ENCODE measurements at regions not wholly inside any gene's neighbourhood (a gene's known extent, or its start where the extent isn't known, plus 50 kb on each side); places are given as distances from the start of the nearest gene placed in this dataset.
A peak's percentile ranks its signal among the peaks of the same experiment; 100 is the strongest.

DNA sequence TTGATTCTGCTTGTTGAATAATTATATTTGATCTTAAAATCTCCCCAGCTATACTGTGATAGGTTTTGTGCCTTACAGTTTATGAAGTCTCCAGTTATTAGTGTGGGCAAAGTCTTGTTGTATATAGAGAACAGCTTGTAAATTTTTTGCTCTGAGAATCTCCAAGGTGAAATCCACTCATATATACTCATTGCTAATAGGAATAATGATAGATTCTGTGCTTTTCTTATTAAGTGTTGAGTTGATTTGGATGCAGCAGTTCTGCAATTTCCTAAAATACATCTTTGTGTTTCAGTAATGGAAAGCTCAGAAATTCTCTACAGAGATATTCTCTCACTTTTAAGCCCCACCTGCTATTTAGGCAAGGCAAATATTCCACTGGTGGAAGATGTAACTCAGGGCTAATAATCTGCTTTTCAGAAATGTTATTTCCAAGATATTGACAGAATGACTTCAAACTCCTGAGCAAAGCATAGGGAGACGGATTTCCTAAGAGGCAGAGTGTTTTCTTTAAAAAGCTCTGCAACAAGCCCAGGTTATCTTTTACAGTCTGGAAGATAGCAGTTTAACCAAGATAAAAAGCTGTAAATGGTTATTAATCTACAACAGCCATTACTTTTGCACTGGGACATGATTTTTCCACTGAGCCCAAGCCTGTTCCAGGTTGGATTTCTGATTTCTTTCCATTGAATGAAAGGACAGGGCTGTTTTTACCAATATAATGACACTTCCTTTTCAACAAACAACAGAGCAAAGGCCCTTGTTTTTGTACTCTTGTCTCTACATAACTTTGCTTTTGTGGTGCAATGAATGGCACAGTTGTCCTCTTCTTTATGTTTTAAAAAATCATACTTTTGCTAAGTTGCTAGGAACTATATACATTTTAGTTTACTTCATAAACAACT is 239.9 kb upstream of the ATP2B1 start:
- Histone ChIP-seq H3K4me3 (no peak overlapping the region), H3K9me3 (no peaks in the 10 kb centered on the region), H3K27me3 (no peaks in the 10 kb centered on the region), H3K36me3 (no peaks in the 10 kb centered on the region), H3K4me1 (peaks cover 0 to 32% (median 3%) of the 10 kb centered on the region in 12 donors), H3K27ac (peak overlapping the region in 4 of 12 donors; percentile 2 to 65 (median 38))
- intact Hi-C loops (cut with DNase I) = no loop called here
- WGBS, 4 donors = 88 to 100% (median 91%) methylated on average over 1 of the region's 1 CpG
- no peak for DNase-seq
- ATAC-seq = no peak
- TF ChIP-seq POLR2A (IDR thresholded peaks at IDR 0.05) = no peak
- TF ChIP-seq, protein P1, sequence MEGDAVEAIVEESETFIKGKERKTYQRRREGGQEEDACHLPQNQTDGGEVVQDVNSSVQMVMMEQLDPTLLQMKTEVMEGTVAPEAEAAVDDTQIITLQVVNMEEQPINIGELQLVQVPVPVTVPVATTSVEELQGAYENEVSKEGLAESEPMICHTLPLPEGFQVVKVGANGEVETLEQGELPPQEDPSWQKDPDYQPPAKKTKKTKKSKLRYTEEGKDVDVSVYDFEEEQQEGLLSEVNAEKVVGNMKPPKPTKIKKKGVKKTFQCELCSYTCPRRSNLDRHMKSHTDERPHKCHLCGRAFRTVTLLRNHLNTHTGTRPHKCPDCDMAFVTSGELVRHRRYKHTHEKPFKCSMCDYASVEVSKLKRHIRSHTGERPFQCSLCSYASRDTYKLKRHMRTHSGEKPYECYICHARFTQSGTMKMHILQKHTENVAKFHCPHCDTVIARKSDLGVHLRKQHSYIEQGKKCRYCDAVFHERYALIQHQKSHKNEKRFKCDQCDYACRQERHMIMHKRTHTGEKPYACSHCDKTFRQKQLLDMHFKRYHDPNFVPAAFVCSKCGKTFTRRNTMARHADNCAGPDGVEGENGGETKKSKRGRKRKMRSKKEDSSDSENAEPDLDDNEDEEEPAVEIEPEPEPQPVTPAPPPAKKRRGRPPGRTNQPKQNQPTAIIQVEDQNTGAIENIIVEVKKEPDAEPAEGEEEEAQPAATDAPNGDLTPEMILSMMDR (IDR thresholded peaks at IDR 0.05) = no peak

GRCh38 chr12:89947437-89948270 is 239.0 kb upstream of the ATP2B1 start:
- H3K4me1 ChIP-seq = peaks cover 0 to 32% (median 3%) of the 10 kb centered on the region in 12 donors
- no peak for TF ChIP-seq POLR2A (IDR thresholded peaks at IDR 0.05)
- TF ChIP-seq, protein P1 (IDR thresholded peaks at IDR 0.05) = no peak
- H3K36me3 ChIP-seq = no peaks in the 10 kb centered on the region
- ATAC-seq = peak; percentile 30 to 84 (median 64)
- no peaks in the 10 kb centered on the region for H3K9me3 ChIP-seq
- WGBS, 4 donors = 40 to 53% (median 49%) methylated on average over 5 of the region's 5 CpGs
- peak overlapping the region in 4 of 12 donors; percentile 24 to 65 (median 40) for H3K27ac ChIP-seq
- no peak overlapping the region for H3K4me3 ChIP-seq
- H3K27me3 ChIP-seq = no peaks in the 10 kb centered on the region
- DNase-seq = no peak
- intact Hi-C loops (cut with DNase I) = no loop called here

- Histone ChIP-seq H3K27ac (no peak overlapping the region), H3K36me3 (no peaks in the 10 kb centered on the region), H3K27me3 (no peaks in the 10 kb centered on the region), H3K4me1 (peaks cover 0 to 32% (median 3%) of the 10 kb centered on the region in 12 donors), H3K4me3 (no peak overlapping the region), H3K9me3 (no peaks in the 10 kb centered on the region)
- TF ChIP-seq POLR2A (IDR thresholded peaks at IDR 0.05) = no peak
- TF ChIP-seq, protein P1 (IDR thresholded peaks at IDR 0.05) = no peak
- WGBS, 4 donors = 77 to 83% (median 82%) methylated on average over 6 of the region's 6 CpGs
- ATAC-seq = no peak
- intact Hi-C loops (cut with DNase I) = no loop called here
- no peak for DNase-seq
These were observed 238.0 kb upstream of the ATP2B1 start for GRCh38 chr12:89946518-89947135.

All from heart left ventricle (tissue), 16 donors.